ENCODE measurements at regions not wholly inside any gene's neighbourhood (a gene's known extent, or its start where the extent isn't known, plus 50 kb on each side); places are given as distances from the start of the nearest gene placed in this dataset.

DNA sequence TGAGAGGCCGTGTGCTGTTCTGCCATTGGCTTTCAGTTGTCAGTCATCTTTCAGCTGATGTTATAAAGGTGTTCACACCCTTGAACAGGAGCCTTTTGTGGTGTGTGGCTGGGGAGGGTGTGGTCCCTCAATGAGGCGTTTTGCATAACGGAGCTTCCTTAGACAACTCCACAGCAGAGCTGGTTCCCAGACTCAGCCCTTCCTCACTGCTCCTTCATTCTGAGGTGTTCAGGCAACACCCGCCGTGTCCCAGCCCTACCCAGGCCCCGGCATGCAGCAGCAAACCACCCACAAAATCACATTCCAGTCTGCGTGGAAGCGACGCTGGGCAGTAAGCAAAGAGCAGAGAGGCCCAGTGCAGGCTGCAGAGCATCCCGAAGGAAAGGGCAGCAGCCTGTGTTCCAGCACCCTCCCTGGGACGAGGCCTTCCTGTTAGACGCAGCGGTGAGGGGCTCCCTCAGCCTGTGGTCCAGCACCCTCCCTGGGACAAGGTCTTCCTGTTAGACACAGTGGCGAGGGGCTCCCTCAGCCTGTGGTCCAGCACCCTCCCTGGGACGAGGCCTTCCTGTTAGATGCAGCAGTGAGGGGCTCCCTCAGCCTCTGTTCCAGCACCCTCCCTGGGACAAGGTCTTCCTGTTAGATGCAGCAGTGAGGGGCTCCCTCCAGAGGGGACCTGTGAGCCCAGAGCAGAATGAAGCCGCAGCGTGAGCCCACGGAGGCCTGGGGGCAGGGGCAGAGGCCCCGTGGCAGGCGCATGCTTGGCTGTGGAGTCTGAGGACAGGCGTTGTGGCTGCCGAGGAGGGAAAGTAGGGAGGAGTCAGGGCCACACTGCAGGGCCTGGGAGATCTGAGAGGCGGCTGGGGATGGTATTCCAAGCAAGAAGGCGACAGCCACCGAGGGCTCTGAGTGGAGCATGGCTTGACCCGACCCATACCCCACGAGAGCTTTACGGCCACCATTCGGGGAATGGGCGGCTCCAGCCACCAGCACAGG, 201.8 kb upstream of the HDAC4 start:
- POLR2A ChIA-PET: no interaction called here
- FAIRE-seq (no peak), DNase-seq (ENCODE audit: low read depth, low spot score) (no peak)
- TF ChIP-seq SIX5 (IDR thresholded peaks at IDR 0.05; ENCODE audit: low read depth, low read length, severe bottlenecking): no peak
- no peak for TF ChIP-seq HDGF (IDR thresholded peaks at IDR 0.05)
- TF ChIP-seq ZNF274 (IDR thresholded peaks at IDR 0.05; ENCODE audit: insufficient read depth, insufficient read length): no peak
- no peak for TF ChIP-seq MEF2A (IDR thresholded peaks at IDR 0.05; ENCODE audit: insufficient read depth, low read depth, low read length)
- TF ChIP-seq GATAD2B (conservative IDR thresholded peaks at IDR 0.05; ENCODE audit: low read depth): no peak
- TF ChIP-seq CEBPZ (IDR thresholded peaks at IDR 0.05; ENCODE audit: low read depth, low read length): no peak
- TF ChIP-seq, protein P1, sequence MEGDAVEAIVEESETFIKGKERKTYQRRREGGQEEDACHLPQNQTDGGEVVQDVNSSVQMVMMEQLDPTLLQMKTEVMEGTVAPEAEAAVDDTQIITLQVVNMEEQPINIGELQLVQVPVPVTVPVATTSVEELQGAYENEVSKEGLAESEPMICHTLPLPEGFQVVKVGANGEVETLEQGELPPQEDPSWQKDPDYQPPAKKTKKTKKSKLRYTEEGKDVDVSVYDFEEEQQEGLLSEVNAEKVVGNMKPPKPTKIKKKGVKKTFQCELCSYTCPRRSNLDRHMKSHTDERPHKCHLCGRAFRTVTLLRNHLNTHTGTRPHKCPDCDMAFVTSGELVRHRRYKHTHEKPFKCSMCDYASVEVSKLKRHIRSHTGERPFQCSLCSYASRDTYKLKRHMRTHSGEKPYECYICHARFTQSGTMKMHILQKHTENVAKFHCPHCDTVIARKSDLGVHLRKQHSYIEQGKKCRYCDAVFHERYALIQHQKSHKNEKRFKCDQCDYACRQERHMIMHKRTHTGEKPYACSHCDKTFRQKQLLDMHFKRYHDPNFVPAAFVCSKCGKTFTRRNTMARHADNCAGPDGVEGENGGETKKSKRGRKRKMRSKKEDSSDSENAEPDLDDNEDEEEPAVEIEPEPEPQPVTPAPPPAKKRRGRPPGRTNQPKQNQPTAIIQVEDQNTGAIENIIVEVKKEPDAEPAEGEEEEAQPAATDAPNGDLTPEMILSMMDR (IDR thresholded peaks at IDR 0.05 in 2 of 3, conservative IDR thresholded peaks at IDR 0.05 in 1 of 3; ENCODE audit: control insufficient read depth in 2 of 3, extremely low read depth in 1 of 3, insufficient read depth in 1 of 3, low read depth in 3 of 3, low read length in 3 of 3): no peak
- TF ChIP-seq YBX1 (IDR thresholded peaks at IDR 0.05): no peak
- no peak for TF ChIP-seq NFIC (IDR thresholded peaks at IDR 0.05; ENCODE audit: low read depth, low read length)
- TF ChIP-seq PAX5 (IDR thresholded peaks at IDR 0.05; ENCODE audit: borderline replicate concordance, low read depth, low read length): no peak
- TF ChIP-seq BHLHE40 (IDR thresholded peaks at IDR 0.05; ENCODE audit: borderline replicate concordance in 1 of 2, low read depth in 2 of 2, low read length in 1 of 2): no peak
- no peak for TF ChIP-seq NFXL1 (IDR thresholded peaks at IDR 0.05; ENCODE audit: borderline replicate concordance)
- no peak for TF ChIP-seq RFX5 (IDR thresholded peaks at IDR 0.05; ENCODE audit: low read depth, low read length)
- TF ChIP-seq ZNF217 (IDR thresholded peaks at IDR 0.05): no peak
- TF ChIP-seq RELA (IDR thresholded peaks at IDR 0.05; ENCODE audit: borderline replicate concordance, partially characterized antibody): no peak
- no peak for TF ChIP-seq SIN3A (IDR thresholded peaks at IDR 0.05; ENCODE audit: low read depth, low read length)

More for the DNA sequence above, 201.8 kb upstream of the HDAC4 start:
- WGBS (ENCODE audit: insufficient coverage, insufficient replicate concordance, low lambda C conversion rate, missing lambda C conversion rate): 36% methylated on average over 30 of the region's 30 CpGs
- no peak overlapping the region for H3K27ac ChIP-seq (ENCODE audit: control insufficient read depth, insufficient read depth)
- CTCF ChIA-PET: no interaction called here
- H3K9ac ChIP-seq (ENCODE audit: control insufficient read depth, insufficient read depth, low read length): no peak overlapping the region
- intact Hi-C loops (cut with micrococcal nuclease; ENCODE audit: unreplicated experiment) (no loop called here), in situ Hi-C loops (cut with MboI) (no loop called here)
- H3K36me3 ChIP-seq (ENCODE audit: control insufficient read depth in 2 of 2, insufficient read depth in 2 of 2, low read length in 1 of 2): no peaks in the 10 kb centered on the region
- no peaks in the 10 kb centered on the region for H3K4me1 ChIP-seq (ENCODE audit: control insufficient read depth, insufficient read depth, low read length)
- BruUV-seq (replicated peaks): no TSS peak
- no peak overlapping the region for H3K4me3 ChIP-seq
- SMC1A ChIA-PET (ENCODE audit: uncharacterized antibody, unreplicated experiment): no interaction called here
- no peak overlapping the region for H2AFZ ChIP-seq (ENCODE audit: control insufficient read depth, low read depth, low read length)
- no peak overlapping the region for H3K4me2 ChIP-seq (ENCODE audit: control insufficient read depth, insufficient read depth)
- H3K79me2 ChIP-seq (ENCODE audit: control insufficient read depth, insufficient read depth, low read length): no peaks in the 10 kb centered on the region
- H4K20me1 ChIP-seq (ENCODE audit: control insufficient read depth, insufficient read depth): no peaks in the 10 kb centered on the region
- RAD21 ChIA-PET (ENCODE audit: unreplicated experiment): no interaction called here
- 0 out of 4 replicates have a peak, but pooled peaks cover 0 to 2% of the 10 kb centered on the region in 2 experiments for H3K27me3 ChIP-seq (replicated peaks in 1 of 2; ENCODE audit: control insufficient read depth in 2 of 2, insufficient read depth in 2 of 2, low read length in 1 of 2)
- H3K9me3 ChIP-seq (replicated peaks; ENCODE audit: control insufficient read depth, insufficient read depth, low read length): no peaks in the 10 kb centered on the region; the same call in 2 of the 3 replicates
- no peak for ATAC-seq

All from GM12878 (cell line).